ENCODE measurements at regions not wholly inside any gene's neighbourhood (a gene's known extent, or its start where the extent isn't known, plus 50 kb on each side); places are given as distances from the start of the nearest gene placed in this dataset.

DNA sequence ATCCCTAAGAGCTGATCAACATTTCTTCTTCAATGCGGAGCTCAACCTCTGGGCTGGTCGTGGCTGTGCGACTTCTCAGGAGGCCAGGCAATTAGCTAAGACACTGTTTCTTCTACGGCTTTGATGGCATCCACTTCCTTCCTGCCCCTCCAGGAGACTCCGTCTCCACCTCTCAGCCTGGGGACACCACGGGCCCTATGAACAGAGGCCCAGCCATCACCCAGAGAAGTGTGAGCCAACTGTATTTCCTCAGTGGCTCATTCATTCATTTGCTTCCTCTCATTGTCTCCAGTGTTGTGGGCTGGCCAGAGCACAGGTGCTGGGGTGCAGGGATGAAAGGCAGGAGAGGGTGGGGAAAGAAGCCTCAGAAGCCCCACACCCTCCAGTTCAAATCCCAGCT is 51.8 kb upstream of the APCDD1L start (continued):
- TF ChIP-seq, protein P1, sequence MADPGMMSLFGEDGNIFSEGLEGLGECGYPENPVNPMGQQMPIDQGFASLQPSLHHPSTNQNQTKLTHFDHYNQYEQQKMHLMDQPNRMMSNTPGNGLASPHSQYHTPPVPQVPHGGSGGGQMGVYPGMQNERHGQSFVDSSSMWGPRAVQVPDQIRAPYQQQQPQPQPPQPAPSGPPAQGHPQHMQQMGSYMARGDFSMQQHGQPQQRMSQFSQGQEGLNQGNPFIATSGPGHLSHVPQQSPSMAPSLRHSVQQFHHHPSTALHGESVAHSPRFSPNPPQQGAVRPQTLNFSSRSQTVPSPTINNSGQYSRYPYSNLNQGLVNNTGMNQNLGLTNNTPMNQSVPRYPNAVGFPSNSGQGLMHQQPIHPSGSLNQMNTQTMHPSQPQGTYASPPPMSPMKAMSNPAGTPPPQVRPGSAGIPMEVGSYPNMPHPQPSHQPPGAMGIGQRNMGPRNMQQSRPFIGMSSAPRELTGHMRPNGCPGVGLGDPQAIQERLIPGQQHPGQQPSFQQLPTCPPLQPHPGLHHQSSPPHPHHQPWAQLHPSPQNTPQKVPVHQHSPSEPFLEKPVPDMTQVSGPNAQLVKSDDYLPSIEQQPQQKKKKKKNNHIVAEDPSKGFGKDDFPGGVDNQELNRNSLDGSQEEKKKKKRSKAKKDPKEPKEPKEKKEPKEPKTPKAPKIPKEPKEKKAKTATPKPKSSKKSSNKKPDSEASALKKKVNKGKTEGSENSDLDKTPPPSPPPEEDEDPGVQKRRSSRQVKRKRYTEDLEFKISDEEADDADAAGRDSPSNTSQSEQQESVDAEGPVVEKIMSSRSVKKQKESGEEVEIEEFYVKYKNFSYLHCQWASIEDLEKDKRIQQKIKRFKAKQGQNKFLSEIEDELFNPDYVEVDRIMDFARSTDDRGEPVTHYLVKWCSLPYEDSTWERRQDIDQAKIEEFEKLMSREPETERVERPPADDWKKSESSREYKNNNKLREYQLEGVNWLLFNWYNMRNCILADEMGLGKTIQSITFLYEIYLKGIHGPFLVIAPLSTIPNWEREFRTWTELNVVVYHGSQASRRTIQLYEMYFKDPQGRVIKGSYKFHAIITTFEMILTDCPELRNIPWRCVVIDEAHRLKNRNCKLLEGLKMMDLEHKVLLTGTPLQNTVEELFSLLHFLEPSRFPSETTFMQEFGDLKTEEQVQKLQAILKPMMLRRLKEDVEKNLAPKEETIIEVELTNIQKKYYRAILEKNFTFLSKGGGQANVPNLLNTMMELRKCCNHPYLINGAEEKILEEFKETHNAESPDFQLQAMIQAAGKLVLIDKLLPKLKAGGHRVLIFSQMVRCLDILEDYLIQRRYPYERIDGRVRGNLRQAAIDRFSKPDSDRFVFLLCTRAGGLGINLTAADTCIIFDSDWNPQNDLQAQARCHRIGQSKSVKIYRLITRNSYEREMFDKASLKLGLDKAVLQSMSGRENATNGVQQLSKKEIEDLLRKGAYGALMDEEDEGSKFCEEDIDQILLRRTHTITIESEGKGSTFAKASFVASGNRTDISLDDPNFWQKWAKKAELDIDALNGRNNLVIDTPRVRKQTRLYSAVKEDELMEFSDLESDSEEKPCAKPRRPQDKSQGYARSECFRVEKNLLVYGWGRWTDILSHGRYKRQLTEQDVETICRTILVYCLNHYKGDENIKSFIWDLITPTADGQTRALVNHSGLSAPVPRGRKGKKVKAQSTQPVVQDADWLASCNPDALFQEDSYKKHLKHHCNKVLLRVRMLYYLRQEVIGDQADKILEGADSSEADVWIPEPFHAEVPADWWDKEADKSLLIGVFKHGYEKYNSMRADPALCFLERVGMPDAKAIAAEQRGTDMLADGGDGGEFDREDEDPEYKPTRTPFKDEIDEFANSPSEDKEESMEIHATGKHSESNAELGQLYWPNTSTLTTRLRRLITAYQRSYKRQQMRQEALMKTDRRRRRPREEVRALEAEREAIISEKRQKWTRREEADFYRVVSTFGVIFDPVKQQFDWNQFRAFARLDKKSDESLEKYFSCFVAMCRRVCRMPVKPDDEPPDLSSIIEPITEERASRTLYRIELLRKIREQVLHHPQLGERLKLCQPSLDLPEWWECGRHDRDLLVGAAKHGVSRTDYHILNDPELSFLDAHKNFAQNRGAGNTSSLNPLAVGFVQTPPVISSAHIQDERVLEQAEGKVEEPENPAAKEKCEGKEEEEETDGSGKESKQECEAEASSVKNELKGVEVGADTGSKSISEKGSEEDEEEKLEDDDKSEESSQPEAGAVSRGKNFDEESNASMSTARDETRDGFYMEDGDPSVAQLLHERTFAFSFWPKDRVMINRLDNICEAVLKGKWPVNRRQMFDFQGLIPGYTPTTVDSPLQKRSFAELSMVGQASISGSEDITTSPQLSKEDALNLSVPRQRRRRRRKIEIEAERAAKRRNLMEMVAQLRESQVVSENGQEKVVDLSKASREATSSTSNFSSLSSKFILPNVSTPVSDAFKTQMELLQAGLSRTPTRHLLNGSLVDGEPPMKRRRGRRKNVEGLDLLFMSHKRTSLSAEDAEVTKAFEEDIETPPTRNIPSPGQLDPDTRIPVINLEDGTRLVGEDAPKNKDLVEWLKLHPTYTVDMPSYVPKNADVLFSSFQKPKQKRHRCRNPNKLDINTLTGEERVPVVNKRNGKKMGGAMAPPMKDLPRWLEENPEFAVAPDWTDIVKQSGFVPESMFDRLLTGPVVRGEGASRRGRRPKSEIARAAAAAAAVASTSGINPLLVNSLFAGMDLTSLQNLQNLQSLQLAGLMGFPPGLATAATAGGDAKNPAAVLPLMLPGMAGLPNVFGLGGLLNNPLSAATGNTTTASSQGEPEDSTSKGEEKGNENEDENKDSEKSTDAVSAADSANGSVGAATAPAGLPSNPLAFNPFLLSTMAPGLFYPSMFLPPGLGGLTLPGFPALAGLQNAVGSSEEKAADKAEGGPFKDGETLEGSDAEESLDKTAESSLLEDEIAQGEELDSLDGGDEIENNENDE (IDR thresholded peaks at IDR 0.05; ENCODE audit: insufficient replicate concordance, low read length) = no peak
- TF ChIP-seq TBP (IDR thresholded peaks at IDR 0.05; ENCODE audit: low read depth, low read length) (no peak), RXRA (IDR thresholded peaks at IDR 0.05; ENCODE audit: insufficient read depth, low read depth, low read length) (no peak)
- TF ChIP-seq, protein P2, sequence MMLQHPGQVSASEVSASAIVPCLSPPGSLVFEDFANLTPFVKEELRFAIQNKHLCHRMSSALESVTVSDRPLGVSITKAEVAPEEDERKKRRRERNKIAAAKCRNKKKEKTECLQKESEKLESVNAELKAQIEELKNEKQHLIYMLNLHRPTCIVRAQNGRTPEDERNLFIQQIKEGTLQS (IDR thresholded peaks at IDR 0.05; ENCODE audit: insufficient read depth, low read depth, low read length) = no peak
- TF ChIP-seq, protein P3, sequence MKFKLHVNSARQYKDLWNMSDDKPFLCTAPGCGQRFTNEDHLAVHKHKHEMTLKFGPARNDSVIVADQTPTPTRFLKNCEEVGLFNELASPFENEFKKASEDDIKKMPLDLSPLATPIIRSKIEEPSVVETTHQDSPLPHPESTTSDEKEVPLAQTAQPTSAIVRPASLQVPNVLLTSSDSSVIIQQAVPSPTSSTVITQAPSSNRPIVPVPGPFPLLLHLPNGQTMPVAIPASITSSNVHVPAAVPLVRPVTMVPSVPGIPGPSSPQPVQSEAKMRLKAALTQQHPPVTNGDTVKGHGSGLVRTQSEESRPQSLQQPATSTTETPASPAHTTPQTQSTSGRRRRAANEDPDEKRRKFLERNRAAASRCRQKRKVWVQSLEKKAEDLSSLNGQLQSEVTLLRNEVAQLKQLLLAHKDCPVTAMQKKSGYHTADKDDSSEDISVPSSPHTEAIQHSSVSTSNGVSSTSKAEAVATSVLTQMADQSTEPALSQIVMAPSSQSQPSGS (IDR thresholded peaks at IDR 0.05; ENCODE audit: low read length) = no peak

Data from H1 (cell line).